ENCODE measurements at regions not wholly inside any gene's neighbourhood (a gene's known extent, or its start where the extent isn't known, plus 50 kb on each side); places are given as distances from the start of the nearest gene placed in this dataset.

DNA sequence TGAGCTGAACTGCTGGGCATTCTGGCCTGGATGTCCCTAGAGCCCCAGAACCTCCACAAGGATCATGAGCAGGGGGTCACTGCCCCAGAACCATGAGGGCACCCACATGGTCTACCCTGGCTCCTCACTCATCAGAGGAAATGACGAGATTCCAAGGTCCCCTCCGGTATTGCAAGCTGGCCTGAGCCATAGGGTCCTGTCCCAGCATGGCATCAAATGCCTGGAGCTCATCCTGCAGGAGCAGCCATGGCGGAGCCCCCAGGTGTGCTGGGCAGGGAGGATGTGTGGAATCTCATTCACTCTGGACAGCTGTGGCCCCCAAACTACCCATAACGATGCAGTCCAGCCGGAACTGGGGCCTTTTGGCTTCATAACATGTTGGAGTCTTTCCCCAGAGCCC is 66.6 kb upstream of the ANTXRL start:
- Histone ChIP-seq H3K27ac (no peak overlapping the region), H3K4me1 (no peaks in the 10 kb centered on the region), H3K4me3 (replicated peaks in 1 of 3) (no peak overlapping the region), H3K27me3 (no peaks in the 10 kb centered on the region), H3K36me3 (no peaks in the 10 kb centered on the region), H3K9me3 (no peaks in the 10 kb centered on the region)
- WGBS, 2 donors, result 83 to 89% methylated on average over 5 of the region's 5 CpGs
- no peak for DNase-seq
- intact Hi-C loops (cut with DNase I), result no loop called here
- TF ChIP-seq, protein P1, sequence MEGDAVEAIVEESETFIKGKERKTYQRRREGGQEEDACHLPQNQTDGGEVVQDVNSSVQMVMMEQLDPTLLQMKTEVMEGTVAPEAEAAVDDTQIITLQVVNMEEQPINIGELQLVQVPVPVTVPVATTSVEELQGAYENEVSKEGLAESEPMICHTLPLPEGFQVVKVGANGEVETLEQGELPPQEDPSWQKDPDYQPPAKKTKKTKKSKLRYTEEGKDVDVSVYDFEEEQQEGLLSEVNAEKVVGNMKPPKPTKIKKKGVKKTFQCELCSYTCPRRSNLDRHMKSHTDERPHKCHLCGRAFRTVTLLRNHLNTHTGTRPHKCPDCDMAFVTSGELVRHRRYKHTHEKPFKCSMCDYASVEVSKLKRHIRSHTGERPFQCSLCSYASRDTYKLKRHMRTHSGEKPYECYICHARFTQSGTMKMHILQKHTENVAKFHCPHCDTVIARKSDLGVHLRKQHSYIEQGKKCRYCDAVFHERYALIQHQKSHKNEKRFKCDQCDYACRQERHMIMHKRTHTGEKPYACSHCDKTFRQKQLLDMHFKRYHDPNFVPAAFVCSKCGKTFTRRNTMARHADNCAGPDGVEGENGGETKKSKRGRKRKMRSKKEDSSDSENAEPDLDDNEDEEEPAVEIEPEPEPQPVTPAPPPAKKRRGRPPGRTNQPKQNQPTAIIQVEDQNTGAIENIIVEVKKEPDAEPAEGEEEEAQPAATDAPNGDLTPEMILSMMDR (IDR thresholded peaks at IDR 0.05), result no peak
- no peak for TF ChIP-seq POLR2A (IDR thresholded peaks at IDR 0.05)

DNA sequence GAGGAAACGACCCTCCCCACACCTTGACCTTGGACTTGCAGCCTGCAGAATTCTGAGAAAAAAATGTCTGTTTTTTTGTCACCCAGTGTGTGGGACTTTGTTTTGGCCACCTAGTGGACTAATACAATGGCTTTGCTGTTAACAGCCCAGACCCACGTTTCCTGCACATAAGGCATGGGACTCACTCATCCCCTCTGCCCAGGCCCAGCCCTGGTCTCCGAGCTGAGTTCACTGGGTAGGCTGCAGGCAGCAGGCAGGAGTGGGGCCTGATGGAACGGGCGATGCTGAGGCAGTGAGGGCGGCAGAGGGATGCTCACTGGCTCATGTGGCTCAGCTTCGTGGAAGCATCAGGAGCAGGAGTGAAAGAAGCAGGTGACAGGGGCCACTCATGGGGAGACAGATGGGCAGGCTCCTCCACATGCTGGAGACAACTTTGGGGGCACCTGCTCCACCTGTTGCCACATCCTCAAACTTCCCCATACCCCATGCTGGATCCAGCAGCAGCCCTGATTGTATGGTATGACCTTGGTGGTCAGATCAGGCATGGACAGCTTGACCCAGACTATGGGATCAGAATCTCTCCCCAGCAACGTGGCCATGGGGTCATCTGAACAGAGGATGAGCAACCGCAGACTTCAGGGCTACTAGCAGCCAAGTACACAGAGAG is 65.8 kb upstream of the ANTXRL start:
- Histone ChIP-seq H3K27me3 (no peaks in the 10 kb centered on the region), H3K27ac (no peak overlapping the region), H3K36me3 (no peaks in the 10 kb centered on the region), H3K4me1 (no peaks in the 10 kb centered on the region), H3K4me3 (replicated peaks in 1 of 3) (no peak overlapping the region), H3K9me3 (no peaks in the 10 kb centered on the region)
- 71 to 76% methylated on average over 9 of the region's 9 CpGs for WGBS, 2 donors
- intact Hi-C loops (cut with DNase I), result no loop called here
- DNase-seq, result no peak
- no peak for TF ChIP-seq POLR2A (IDR thresholded peaks at IDR 0.05)
- TF ChIP-seq, protein P1 (IDR thresholded peaks at IDR 0.05), result no peak

DNA sequence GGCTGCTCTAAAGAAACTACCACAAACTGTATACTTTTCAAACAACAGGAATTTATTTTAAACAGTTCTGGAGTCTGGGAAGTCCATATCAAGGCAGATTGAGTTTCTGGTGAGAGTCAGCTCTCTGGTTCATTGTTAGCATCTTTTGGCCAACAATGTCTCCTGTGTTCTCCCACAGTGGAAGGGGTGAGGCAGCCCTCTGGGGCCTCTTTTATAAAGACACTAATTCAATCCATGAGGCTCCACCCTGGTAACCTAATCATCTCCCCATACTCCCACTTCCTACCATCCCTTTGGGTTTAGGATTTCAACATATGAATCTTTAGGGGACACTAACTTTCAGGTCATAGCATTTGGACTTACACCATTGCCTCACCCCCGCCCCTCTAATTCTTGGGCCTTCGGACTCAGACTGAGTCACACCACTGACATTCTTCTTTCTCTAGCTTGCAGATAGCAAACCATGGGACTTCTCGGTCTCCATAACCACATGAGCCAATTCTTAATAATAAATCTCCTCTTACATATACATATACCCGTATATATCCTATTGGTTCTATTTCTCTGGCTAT is 64.3 kb upstream of the ANTXRL start:
- 91 to 94% methylated on average over 4 of the region's 4 CpGs for WGBS, 2 donors
- no peak overlapping the region for H3K27ac ChIP-seq
- H3K4me1 ChIP-seq, result no peaks in the 10 kb centered on the region
- intact Hi-C loops (cut with DNase I), result no loop called here
- H3K27me3 ChIP-seq, result no peaks in the 10 kb centered on the region
- H3K4me3 ChIP-seq (replicated peaks in 1 of 3), result no peak overlapping the region
- TF ChIP-seq, protein P1 (IDR thresholded peaks at IDR 0.05), result no peak
- TF ChIP-seq POLR2A (IDR thresholded peaks at IDR 0.05), result no peak
- H3K36me3 ChIP-seq, result no peaks in the 10 kb centered on the region
- H3K9me3 ChIP-seq, result no peaks in the 10 kb centered on the region
- no peak for DNase-seq

DNA sequence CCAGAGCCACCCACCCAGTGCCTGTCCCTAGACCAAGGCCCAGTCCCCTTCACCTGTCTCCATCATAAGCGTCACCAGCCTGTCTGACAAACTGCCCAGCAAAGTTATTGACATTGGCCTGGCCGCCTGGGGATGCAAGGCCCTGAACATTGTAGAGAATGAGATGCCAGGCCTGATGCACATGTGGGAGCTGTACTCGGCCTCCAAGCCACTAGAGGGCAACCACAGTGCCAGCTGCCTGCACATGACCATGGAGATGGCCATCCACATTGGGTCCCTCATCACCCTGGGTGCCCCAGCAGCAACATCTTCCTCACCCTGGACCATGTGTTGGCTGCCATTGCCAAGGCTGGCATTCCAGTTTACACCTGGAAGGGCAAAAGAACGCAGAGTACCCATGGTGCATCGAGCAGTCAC is 63.7 kb upstream of the ANTXRL start:
- intact Hi-C loops (cut with DNase I), result no loop called here
- H3K27me3 ChIP-seq, result no peaks in the 10 kb centered on the region
- 87 to 97% methylated on average over 5 of the region's 5 CpGs for WGBS, 2 donors

More for the DNA sequence above, 63.7 kb upstream of the ANTXRL start:
- Histone ChIP-seq H3K4me1 (no peaks in the 10 kb centered on the region), H3K9me3 (no peaks in the 10 kb centered on the region), H3K27ac (no peak overlapping the region), H3K4me3 (replicated peaks in 1 of 3) (no peak overlapping the region), H3K36me3 (no peaks in the 10 kb centered on the region)
- DNase-seq, result no peak
- TF ChIP-seq, protein P1 (IDR thresholded peaks at IDR 0.05), result no peak
- TF ChIP-seq POLR2A (IDR thresholded peaks at IDR 0.05), result no peak
